ENCODE measurements at regions not wholly inside any gene's neighbourhood (a gene's known extent, or its start where the extent isn't known, plus 50 kb on each side); places are given as distances from the start of the nearest gene placed in this dataset.

- Histone ChIP-seq H3K36me3 (no peaks in the 10 kb centered on the region), H3K27ac (no peak overlapping the region), H3K27me3 (no peaks in the 10 kb centered on the region), H3K4me3 (no peak overlapping the region), H3K9me3 (no peaks in the 10 kb centered on the region), H3K4me1 (no peaks in the 10 kb centered on the region)
- DNase-seq (ENCODE audit: low spot score in 2 of 2), result no peak
- TF ChIP-seq, protein P1, sequence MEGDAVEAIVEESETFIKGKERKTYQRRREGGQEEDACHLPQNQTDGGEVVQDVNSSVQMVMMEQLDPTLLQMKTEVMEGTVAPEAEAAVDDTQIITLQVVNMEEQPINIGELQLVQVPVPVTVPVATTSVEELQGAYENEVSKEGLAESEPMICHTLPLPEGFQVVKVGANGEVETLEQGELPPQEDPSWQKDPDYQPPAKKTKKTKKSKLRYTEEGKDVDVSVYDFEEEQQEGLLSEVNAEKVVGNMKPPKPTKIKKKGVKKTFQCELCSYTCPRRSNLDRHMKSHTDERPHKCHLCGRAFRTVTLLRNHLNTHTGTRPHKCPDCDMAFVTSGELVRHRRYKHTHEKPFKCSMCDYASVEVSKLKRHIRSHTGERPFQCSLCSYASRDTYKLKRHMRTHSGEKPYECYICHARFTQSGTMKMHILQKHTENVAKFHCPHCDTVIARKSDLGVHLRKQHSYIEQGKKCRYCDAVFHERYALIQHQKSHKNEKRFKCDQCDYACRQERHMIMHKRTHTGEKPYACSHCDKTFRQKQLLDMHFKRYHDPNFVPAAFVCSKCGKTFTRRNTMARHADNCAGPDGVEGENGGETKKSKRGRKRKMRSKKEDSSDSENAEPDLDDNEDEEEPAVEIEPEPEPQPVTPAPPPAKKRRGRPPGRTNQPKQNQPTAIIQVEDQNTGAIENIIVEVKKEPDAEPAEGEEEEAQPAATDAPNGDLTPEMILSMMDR (IDR thresholded peaks at IDR 0.05), result no peak
- TF ChIP-seq POLR2AphosphoS5 (IDR thresholded peaks at IDR 0.05) (no peak), EP300 (IDR thresholded peaks at IDR 0.05) (no peak), POLR2A (IDR thresholded peaks at IDR 0.05) (no peak)
- WGBS, result 84% methylated on average over 6 of the region's 6 CpGs
Observed at GRCh38 chr10:14456218-14456869, 125.6 kb upstream of the FRMD4A start.

GRCh38 chr10:14454629-14455028, 123.9 kb upstream of the FRMD4A start:
- no peaks in the 10 kb centered on the region for H3K4me1 ChIP-seq
- TF ChIP-seq EP300 (IDR thresholded peaks at IDR 0.05) (no peak), POLR2AphosphoS5 (IDR thresholded peaks at IDR 0.05) (no peak), POLR2A (IDR thresholded peaks at IDR 0.05) (no peak)
- TF ChIP-seq, protein P1 (IDR thresholded peaks at IDR 0.05), result no peak
- 92% methylated on average over 10 of the region's 10 CpGs for WGBS
- no peak overlapping the region for H3K27ac ChIP-seq
- H3K4me3 ChIP-seq, result no peak overlapping the region
- H3K9me3 ChIP-seq, result no peaks in the 10 kb centered on the region
- no peak for DNase-seq (ENCODE audit: low spot score in 2 of 2)
- H3K27me3 ChIP-seq, result no peaks in the 10 kb centered on the region
- H3K36me3 ChIP-seq, result no peaks in the 10 kb centered on the region

DNA sequence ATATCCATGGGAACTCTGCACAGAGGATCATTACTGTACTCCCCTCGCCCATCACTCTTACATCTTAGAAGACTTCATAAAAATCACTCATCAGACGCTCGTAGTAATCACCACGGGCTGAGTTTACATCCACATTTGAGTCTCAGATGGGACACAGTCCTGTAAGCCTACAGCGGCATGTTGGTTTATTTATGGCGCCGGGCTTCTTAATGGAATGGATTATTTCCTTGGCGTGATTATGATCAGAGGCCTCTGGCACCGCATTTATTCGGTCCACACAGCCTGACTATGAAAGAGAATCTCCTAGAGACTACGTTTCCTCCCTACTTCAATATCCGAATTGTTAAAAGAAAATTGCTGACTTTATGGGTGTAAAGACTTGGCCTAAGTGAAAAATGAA, 123.5 kb upstream of the FRMD4A start:
- no peak overlapping the region for H3K27ac ChIP-seq

DNA sequence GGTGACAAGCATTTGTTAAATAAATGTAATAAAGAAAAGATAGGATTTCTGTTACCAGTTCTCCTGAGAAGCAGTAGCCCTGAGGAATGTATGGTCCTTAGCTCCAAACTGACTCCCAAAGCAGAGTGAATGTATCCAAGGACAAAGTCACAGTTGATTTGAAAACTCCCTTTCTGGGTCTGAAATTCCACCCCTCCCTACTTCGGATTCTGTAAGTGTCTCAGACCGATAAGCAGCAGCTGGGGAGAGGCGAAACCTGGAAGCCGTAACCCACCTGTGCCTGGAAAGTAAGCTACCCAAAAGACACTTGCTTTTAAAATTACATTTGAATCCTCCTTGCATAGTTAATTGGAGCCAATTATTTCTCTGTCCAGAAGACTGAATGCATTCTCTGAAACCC, 122.9 kb upstream of the FRMD4A start:
- TF ChIP-seq EP300 (IDR thresholded peaks at IDR 0.05) (no peak), POLR2AphosphoS5 (IDR thresholded peaks at IDR 0.05) (no peak), POLR2A (IDR thresholded peaks at IDR 0.05) (no peak)
- TF ChIP-seq, protein P1 (IDR thresholded peaks at IDR 0.05), result no peak
- H3K4me1 ChIP-seq, result no peaks in the 10 kb centered on the region
- H3K27ac ChIP-seq, result no peak overlapping the region
- 88% methylated on average over 4 of the region's 4 CpGs for WGBS
- no peaks in the 10 kb centered on the region for H3K27me3 ChIP-seq
- no peak for DNase-seq (ENCODE audit: low spot score in 2 of 2)
- no peak overlapping the region for H3K4me3 ChIP-seq
- H3K36me3 ChIP-seq, result no peaks in the 10 kb centered on the region
- H3K9me3 ChIP-seq, result no peaks in the 10 kb centered on the region

More for the DNA sequence above, 123.5 kb upstream of the FRMD4A start:
- Histone ChIP-seq H3K27me3 (no peaks in the 10 kb centered on the region), H3K9me3 (no peaks in the 10 kb centered on the region), H3K4me1 (no peaks in the 10 kb centered on the region), H3K4me3 (no peak overlapping the region), H3K36me3 (no peaks in the 10 kb centered on the region)
- 85% methylated on average over 12 of the region's 12 CpGs for whole genome bisulfite sequencing
- TF ChIP-seq POLR2A (IDR thresholded peaks at IDR 0.05) (no peak), POLR2AphosphoS5 (IDR thresholded peaks at IDR 0.05) (no peak), EP300 (IDR thresholded peaks at IDR 0.05) (no peak)
- TF ChIP-seq, protein P1 (IDR thresholded peaks at IDR 0.05), result no peak
- no peak for DNase-seq (ENCODE audit: low spot score in 2 of 2)

DNA sequence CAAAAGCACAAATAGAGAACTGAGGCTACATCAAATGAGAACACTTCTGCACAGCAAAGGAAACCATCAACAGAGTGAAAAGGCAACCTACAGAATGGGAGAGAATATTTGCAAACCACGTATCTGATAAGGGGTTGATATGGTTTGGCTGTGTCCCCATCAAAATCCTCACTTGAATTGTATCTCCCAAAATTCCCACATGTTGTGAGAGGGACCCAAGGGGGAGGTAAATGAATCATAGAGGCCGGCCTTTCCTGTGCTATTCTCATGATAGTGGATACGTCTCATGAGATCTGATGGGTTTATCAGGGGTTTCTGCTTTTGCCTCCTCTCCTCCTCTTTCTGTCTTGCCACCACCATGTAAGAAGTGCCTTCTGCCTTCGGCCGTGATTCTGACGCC, 120.6 kb upstream of the FRMD4A start:
- H3K36me3 ChIP-seq, result no peaks in the 10 kb centered on the region
- no peaks in the 10 kb centered on the region for H3K27me3 ChIP-seq
- TF ChIP-seq POLR2A (IDR thresholded peaks at IDR 0.05) (no peak), POLR2AphosphoS5 (IDR thresholded peaks at IDR 0.05) (no peak), EP300 (IDR thresholded peaks at IDR 0.05) (no peak)
- TF ChIP-seq, protein P1 (IDR thresholded peaks at IDR 0.05), result no peak
- 86% methylated on average over 6 of the region's 6 CpGs for WGBS
- H3K4me1 ChIP-seq, result no peaks in the 10 kb centered on the region
- no peak overlapping the region for H3K4me3 ChIP-seq
- DNase-seq (ENCODE audit: low spot score in 2 of 2), result no peak
- H3K9me3 ChIP-seq, result no peaks in the 10 kb centered on the region
- no peak overlapping the region for H3K27ac ChIP-seq

Data from suprapubic skin (tissue), 4 donors.